Spleen (tissue), 11 donors: ENCODE measurements at regions not wholly inside any gene's neighbourhood (a gene's known extent, or its start where the extent isn't known, plus 50 kb on each side); places are given as distances from the start of the nearest gene placed in this dataset.
"Not testable (repeated sequence)": the region's sequence is repeated elsewhere in the genome, so short reads cannot be mapped to it uniquely, and the experiment has no call there.

Experiments
- DNase-seq: peaks from one replicate; pipeline ENCODE4 v3.0.0-alpha.2; 2020
- H3K27ac ChIP-seq, 8 donors: fragments of 200-600 bp; sonication (generic) in 7 of 8; 1 replicate in 4 of 8; 2 replicates in 4 of 8; pipeline versions ENCODE4 v1.5.0 to v1.8.0; 2016 to 2021; ENCODE audit warnings: inconsistent platforms in 4 of 8, mild to moderate bottlenecking in 4 of 8, moderate library complexity in 1 of 8
- H3K27me3 ChIP-seq, 7 donors: fragments of 200-600 bp; sonication (generic) in 6 of 7; replicated peaks in 1 of 7; 1 replicate in 4 of 7; 2 replicates in 3 of 7; pipeline versions ENCODE4 v1.5.0 to v1.8.0; 2016 to 2021; ENCODE audit warnings: inconsistent platforms in 3 of 7, mild to moderate bottlenecking in 1 of 7
- H3K36me3 ChIP-seq, 6 donors: fragments of 200-600 bp; sonication (generic) in 5 of 6; 1 replicate in 4 of 6; 2 replicates in 2 of 6; pipeline versions ENCODE4 v1.5.0 to v1.8.0; 2016 to 2021; ENCODE audit warnings: inconsistent platforms in 2 of 6
- H3K4me1 ChIP-seq, 6 donors: fragments of 200-600 bp; sonication (generic) in 5 of 6; 1 replicate in 3 of 6; 2 replicates in 3 of 6; pipeline versions ENCODE4 v1.5.0 to v1.8.0; 2016 to 2021; ENCODE audit warnings: inconsistent platforms in 3 of 6
- H3K4me3 ChIP-seq, 8 donors: fragments of 200-600 bp; sonication (generic) in 7 of 8; 1 replicate in 4 of 8; 2 replicates in 4 of 8; pipeline versions ENCODE4 v1.5.0 to v1.8.0; 2016 to 2021; ENCODE audit warnings: inconsistent platforms in 4 of 8, mild to moderate bottlenecking in 4 of 8, moderate library complexity in 2 of 8
- H3K9me3 ChIP-seq, 8 donors: fragments of 200-600 bp; sonication (generic) in 7 of 8; 1 replicate in 4 of 8; 2 replicates in 4 of 8; pipeline versions ENCODE4 v1.5.0 to v1.8.0; 2016 to 2021; ENCODE audit warnings: inconsistent platforms in 4 of 8
- CTCF ChIP-seq, 11 experiments: fragments of 200-600 bp in 7 of 11; fragments of 450-650 bp in 4 of 11; sonication (generic) in 4 of 11; IDR thresholded peaks in 8 of 11; conservative IDR thresholded peaks in 3 of 11; 1 replicate in 7 of 11; 2 replicates in 4 of 11; pipeline versions ENCODE4 v1.4.0 to v1.8.0; 2016 to 2021; ENCODE audit warnings: antibody characterized with exemption in 11 of 11, inconsistent platforms in 4 of 11, mild to moderate bottlenecking in 1 of 11
- POLR2A ChIP-seq, 3 donors: fragments of 450-650 bp; IDR thresholded peaks; one replicate each; pipeline ENCODE4 v1.5.1; 2017; ENCODE audit warnings: antibody characterized with exemption in 3 of 3, mild to moderate bottlenecking in 1 of 3
- POLR2AphosphoS5 ChIP-seq, 3 donors: sonication (generic); formaldehyde crosslinking; IDR thresholded peaks; one replicate each; pipeline ENCODE4 v1.5.1; 2017; ENCODE audit warnings: antibody characterized with exemption in 3 of 3
- WGBS, 5 donors: extraction: QIAGEN DNeasy Blood & Tissue Kit in 3 of 5; methylation state at CpG; one replicate each; pipeline versions ENCODE4 v1.1.5 to v1.1.7; 2013 to 2018; 5-methylcytosine and 5-hydroxymethylcytosine counted together
- intact Hi-C: fragments of 100-400 bp; cut with DNase I; formaldehyde crosslinking; loops from one replicate; pipeline ENCODE4 v1.15.0; 2023; ENCODE audit warnings: low total_unique reads
- donor health status: healthy with polysubstance abuse.
- donor health status: DM: no; HTN: no; CAD: no; lungs with moderate emphysema.
- donor health status: DM: no; HTN: no; CAD: no.
- donor health status: Bipolar disorder and iron deficiency.
- donor health status: healthy.
- donor health status: DM: no; HTN: no; CAD: no.
- donor health status: DM: yes; HTN: yes; CAD: no.

- Histone ChIP-seq H3K4me3 (no peak overlapping the region), H3K4me1 (peaks cover 0 to 16% (median 13%) of the 10 kb centered on the region in 6 donors), H3K36me3 (no peaks in the 10 kb centered on the region), H3K27me3 (no peaks in the 10 kb centered on the region), H3K27ac (no peak overlapping the region), H3K9me3 (no peaks in the 10 kb centered on the region)
- DNase-seq: no peak
- TF ChIP-seq POLR2AphosphoS5 (IDR thresholded peaks at IDR 0.05) (no peak), POLR2A (IDR thresholded peaks at IDR 0.05) (no peak), CTCF (IDR thresholded peaks at IDR 0.05 in 8 of 11, conservative IDR thresholded peaks at IDR 0.05 in 3 of 11) (no peak)
- WGBS, 5 donors: 83 to 91% (median 87%) methylated on average over 8 to 13 of the region's 13 CpGs
- intact Hi-C loops: no loop called here
Observed at GRCh38 chr15:31502541-31503229, 176.1 kb downstream of the KLF13 start.

- Histone ChIP-seq H3K4me1 (peaks cover 0 to 16% (median 13%) of the 10 kb centered on the region in 6 donors), H3K4me3 (no peak overlapping the region), H3K27me3 (no peaks in the 10 kb centered on the region), H3K27ac (no peak overlapping the region), H3K36me3 (no peaks in the 10 kb centered on the region), H3K9me3 (no peaks in the 10 kb centered on the region)
- WGBS, 5 donors: 79 to 87% (median 82%) methylated on average over 6 of the region's 6 CpGs
- TF ChIP-seq CTCF (IDR thresholded peaks at IDR 0.05 in 8 of 11, conservative IDR thresholded peaks at IDR 0.05 in 3 of 11) (no peak), POLR2AphosphoS5 (IDR thresholded peaks at IDR 0.05) (no peak), POLR2A (IDR thresholded peaks at IDR 0.05) (no peak)
- intact Hi-C loops: no loop called here
- no peak for DNase-seq
Observed at GRCh38 chr15:31503256-31503655, 176.6 kb downstream of the KLF13 start.

- Histone ChIP-seq H3K4me1 (peaks cover 0 to 16% (median 13%) of the 10 kb centered on the region in 6 donors), H3K27me3 (no peaks in the 10 kb centered on the region), H3K9me3 (no peaks in the 10 kb centered on the region), H3K27ac (no peak overlapping the region), H3K36me3 (no peaks in the 10 kb centered on the region), H3K4me3 (no peak overlapping the region)
- WGBS, 5 donors: 87 to 97% (median 94%) methylated on average over 14 to 17 of the region's 17 CpGs
- intact Hi-C loops: no loop called here
- DNase-seq: no peak
- TF ChIP-seq CTCF (IDR thresholded peaks at IDR 0.05 in 8 of 11, conservative IDR thresholded peaks at IDR 0.05 in 3 of 11) (no peak), POLR2A (IDR thresholded peaks at IDR 0.05) (no peak), POLR2AphosphoS5 (IDR thresholded peaks at IDR 0.05) (no peak)
Observed at GRCh38 chr15:31503758-31504461, 177.3 kb downstream of the KLF13 start.

GRCh38 chr15:31504462-31504839, 177.8 kb downstream of the KLF13 start:
- Histone ChIP-seq H3K27ac (no peak overlapping the region), H3K9me3 (no peaks in the 10 kb centered on the region), H3K36me3 (no peaks in the 10 kb centered on the region), H3K27me3 (no peaks in the 10 kb centered on the region), H3K4me3 (no peak overlapping the region), H3K4me1 (peaks cover 0 to 16% (median 13%) of the 10 kb centered on the region in 6 donors)
- TF ChIP-seq CTCF (IDR thresholded peaks at IDR 0.05 in 8 of 11, conservative IDR thresholded peaks at IDR 0.05 in 3 of 11) (no peak), POLR2A (IDR thresholded peaks at IDR 0.05) (no peak), POLR2AphosphoS5 (IDR thresholded peaks at IDR 0.05) (no peak)
- intact Hi-C loops: no loop called here
- 80 to 93% (median 88%) methylated on average over 4 to 7 of the region's 7 CpGs for WGBS, 5 donors
- no peak for DNase-seq

- H3K36me3 ChIP-seq, H3K4me3 ChIP-seq, H3K27ac ChIP-seq, H3K9me3 ChIP-seq, DNase-seq, H3K4me1 ChIP-seq, intact Hi-C loops, H3K27me3 ChIP-seq: not testable (repeated sequence)
- WGBS, 5 donors: 76 to 89% (median 79%) methylated on average over 5 of the region's 5 CpGs
Observed at GRCh38 chr15:31507573-31507972, 180.9 kb downstream of the KLF13 start.
